PC-9 (cell line): ENCODE measurements at regions not wholly inside any gene's neighbourhood (a gene's known extent, or its start where the extent isn't known, plus 50 kb on each side); places are given as distances from the start of the nearest gene placed in this dataset.
A peak's percentile ranks its signal among the peaks of the same experiment; 100 is the strongest.
"Not testable (repeated sequence)": the region's sequence is repeated elsewhere in the genome, so short reads cannot be mapped to it uniquely, and the experiment has no call there.

ENCODE experiments used
- BruUV-seq: library from RNA; stranded (reverse); fragments of 400-500 nt; replicated peaks from 2 replicates; lab custom pipeline; 2021; lab: Mats Ljungman, UMichigan
- CTCF ChIA-PET: fragments of 300-600 bp; sonication (Branson Sonifier 250); formaldehyde crosslinking; loops from one replicate; lab custom pipeline; 2022; ENCODE audit warnings: antibody characterized with exemption; lab: Charles Lee
- POLR2A ChIA-PET: fragments of 300-600 bp; sonication (Branson Sonifier 250); formaldehyde crosslinking; loops from one replicate; lab custom pipeline; 2022; ENCODE audit warnings: antibody characterized with exemption; ENCODE audit not compliant: unreplicated experiment; lab: Charles Lee
- DNase-seq, 2 experiments: peaks; one replicate each; pipeline versions ENCODE4 v3.0.0 to v3.0.0-alpha.2; 2015 to 2022; ENCODE audit warnings: mixed read lengths in 1 of 2
- H2AFZ ChIP-seq: fragments of 200-600 bp; sonication (generic); 2 replicates; pipeline ENCODE4 v1.8.1; 2017; ENCODE audit warnings: antibody characterized with exemption
- H3F3A ChIP-seq: fragments of 200-600 bp; sonication (generic); 2 replicates; pipeline ENCODE4 v1.8.1; 2017; ENCODE audit warnings: antibody characterized with exemption, mild to moderate bottlenecking, low read depth; ENCODE audit not compliant: insufficient read depth
- H3K27ac ChIP-seq: fragments of 200-600 bp; sonication (generic); 2 replicates; pipeline ENCODE4 v1.6.1; 2016; ENCODE audit warnings: mixed run types
- H3K27me3 ChIP-seq: fragments of 200-600 bp; sonication (generic); 2 replicates; pipeline ENCODE4 v1.6.1; 2016; ENCODE audit warnings: low read depth, mixed run types; ENCODE audit not compliant: insufficient read depth
- H3K36me3 ChIP-seq: fragments of 200-600 bp; sonication (generic); 2 replicates; pipeline ENCODE4 v1.6.1; 2016; ENCODE audit warnings: low read depth, mixed run types
- H3K4me1 ChIP-seq: fragments of 200-600 bp; sonication (generic); replicated peaks from 2 replicates; pipeline ENCODE4 v1.6.1; 2016; ENCODE audit warnings: mixed run types; ENCODE audit not compliant: insufficient read depth
- H3K4me2 ChIP-seq: fragments of 200-600 bp; sonication (generic); 2 replicates; pipeline ENCODE4 v1.6.1; 2017; ENCODE audit warnings: mixed run types
- H3K4me3 ChIP-seq: fragments of 200-600 bp; sonication (generic); 2 replicates; pipeline ENCODE4 v1.6.1; 2016; ENCODE audit warnings: mixed run types
- H3K79me2 ChIP-seq: fragments of 200-600 bp; sonication (generic); 2 replicates; pipeline ENCODE4 v1.6.1; 2017; ENCODE audit warnings: low read depth, mixed run types
- H3K9me2 ChIP-seq: fragments of 200-600 bp; sonication (generic); 2 replicates; pipeline ENCODE4 v1.8.1; 2017; ENCODE audit warnings: mild to moderate bottlenecking; ENCODE audit not compliant: insufficient read depth
- H3K9me3 ChIP-seq: fragments of 200-600 bp; sonication (generic); 2 replicates; pipeline ENCODE4 v1.8.1; 2016; ENCODE audit warnings: low read depth; ENCODE audit not compliant: insufficient read depth
- H4K20me1 ChIP-seq: fragments of 200-600 bp; sonication (generic); 2 replicates; pipeline ENCODE4 v1.8.1; 2017; ENCODE audit not compliant: insufficient read depth
- EZH2 ChIP-seq: fragments of 200-600 bp; sonication (generic); IDR thresholded peaks from 2 replicates; pipeline ENCODE4 v1.8.0; 2017; ENCODE audit warnings: antibody characterized with exemption, low read depth
- intact Hi-C: fragments of 100-400 bp; cut with micrococcal nuclease; formaldehyde crosslinking; loops from one replicate; pipeline ENCODE4 v1.10.0; 2022; ENCODE audit not compliant: unreplicated experiment
- TF ChIP-seq, protein P1 (sequence below): fragments of 200-600 bp; sonication (generic); conservative IDR thresholded peaks from 2 replicates; pipeline ENCODE4 v1.6.1; 2017; ENCODE audit warnings: mixed run types, antibody characterized with exemption, mild to moderate bottlenecking, moderate library complexity

DNA sequence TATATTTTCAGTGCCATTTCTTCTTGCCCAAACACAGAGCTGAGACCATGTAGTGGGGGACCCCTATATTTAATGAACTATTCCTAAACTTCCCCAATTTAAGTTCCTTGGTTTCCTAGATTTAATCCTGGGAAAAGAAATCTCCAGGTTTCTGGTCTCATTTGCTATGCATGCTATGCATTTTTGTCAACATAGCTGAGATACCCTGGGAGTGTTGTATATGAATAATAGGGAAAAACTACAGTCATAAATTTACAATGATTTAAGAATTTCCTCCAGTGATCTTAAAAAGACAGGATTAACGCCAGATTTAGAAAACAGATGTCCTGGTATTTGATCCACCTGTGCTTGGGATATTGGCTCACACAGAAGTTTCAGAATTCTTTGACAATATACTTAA, 136.8 kb upstream of the RAPGEF2 start:
- no TSS peak for BruUV-seq
- H3K27ac ChIP-seq: no peak overlapping the region
- no peak for TF ChIP-seq EZH2
- TF ChIP-seq, protein P1, sequence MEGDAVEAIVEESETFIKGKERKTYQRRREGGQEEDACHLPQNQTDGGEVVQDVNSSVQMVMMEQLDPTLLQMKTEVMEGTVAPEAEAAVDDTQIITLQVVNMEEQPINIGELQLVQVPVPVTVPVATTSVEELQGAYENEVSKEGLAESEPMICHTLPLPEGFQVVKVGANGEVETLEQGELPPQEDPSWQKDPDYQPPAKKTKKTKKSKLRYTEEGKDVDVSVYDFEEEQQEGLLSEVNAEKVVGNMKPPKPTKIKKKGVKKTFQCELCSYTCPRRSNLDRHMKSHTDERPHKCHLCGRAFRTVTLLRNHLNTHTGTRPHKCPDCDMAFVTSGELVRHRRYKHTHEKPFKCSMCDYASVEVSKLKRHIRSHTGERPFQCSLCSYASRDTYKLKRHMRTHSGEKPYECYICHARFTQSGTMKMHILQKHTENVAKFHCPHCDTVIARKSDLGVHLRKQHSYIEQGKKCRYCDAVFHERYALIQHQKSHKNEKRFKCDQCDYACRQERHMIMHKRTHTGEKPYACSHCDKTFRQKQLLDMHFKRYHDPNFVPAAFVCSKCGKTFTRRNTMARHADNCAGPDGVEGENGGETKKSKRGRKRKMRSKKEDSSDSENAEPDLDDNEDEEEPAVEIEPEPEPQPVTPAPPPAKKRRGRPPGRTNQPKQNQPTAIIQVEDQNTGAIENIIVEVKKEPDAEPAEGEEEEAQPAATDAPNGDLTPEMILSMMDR: no peak
- H3K4me1 ChIP-seq: no peaks in the 10 kb centered on the region
- no peak overlapping the region for H3K4me2 ChIP-seq
- CTCF ChIA-PET: no interaction called here
- no peak overlapping the region for H3K4me3 ChIP-seq
- H3K9me2 ChIP-seq: no peaks in the 10 kb centered on the region
- H3K36me3 ChIP-seq: no peaks in the 10 kb centered on the region
- H2AFZ ChIP-seq: no peak overlapping the region
- H4K20me1 ChIP-seq: no peaks in the 10 kb centered on the region
- H3K9me3 ChIP-seq: no peaks in the 10 kb centered on the region
- intact Hi-C loops: no loop called here
- POLR2A ChIA-PET: no interaction called here
- no peaks in the 10 kb centered on the region for H3K79me2 ChIP-seq
- H3K27me3 ChIP-seq: no peaks in the 10 kb centered on the region
- no peaks in the 10 kb centered on the region for H3F3A ChIP-seq
- no peak for DNase-seq

DNA sequence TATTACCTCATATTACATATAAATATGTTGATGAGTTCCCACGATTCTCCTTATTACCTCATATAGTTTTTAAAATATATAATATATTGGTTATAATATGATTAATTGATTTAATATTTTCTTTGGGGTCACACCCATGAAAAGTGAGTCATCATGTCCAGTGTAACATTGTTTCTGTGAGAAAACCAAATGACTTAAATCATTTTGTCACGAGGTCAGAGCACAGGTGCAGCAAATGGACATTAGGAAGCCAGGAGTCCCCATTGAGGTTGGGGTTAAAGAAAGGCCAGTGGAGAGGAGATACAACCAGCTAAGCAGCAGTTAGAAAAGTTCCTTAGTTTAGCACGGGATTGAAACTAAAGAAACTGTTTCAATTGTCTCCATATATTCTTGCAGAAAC, 133.9 kb upstream of the RAPGEF2 start:
- no peaks in the 10 kb centered on the region for H3K27me3 ChIP-seq
- ChIA-PET CTCF (interaction anchor here (0.5 kb wide), 1 partner anchor 94 kb away, joined by 4 read pairs; no protein-coding TSS in a partner anchor), POLR2A (no interaction called here)
- H3K4me3 ChIP-seq: no peak overlapping the region
- H3F3A ChIP-seq: no peaks in the 10 kb centered on the region
- no peaks in the 10 kb centered on the region for H3K79me2 ChIP-seq
- no peaks in the 10 kb centered on the region for H3K9me2 ChIP-seq
- TF ChIP-seq, protein P1: no peak
- no peaks in the 10 kb centered on the region for H4K20me1 ChIP-seq
- H3K36me3 ChIP-seq: no peaks in the 10 kb centered on the region
- H2AFZ ChIP-seq: no peak overlapping the region
- no peaks in the 10 kb centered on the region for H3K4me1 ChIP-seq
- intact Hi-C loops: no loop called here
- H3K9me3 ChIP-seq: no peaks in the 10 kb centered on the region
- no TSS peak for BruUV-seq
- no peak overlapping the region for H3K4me2 ChIP-seq
- no peak overlapping the region for H3K27ac ChIP-seq
- DNase-seq: peak in 1 of 2 experiments; percentile 56

DNA sequence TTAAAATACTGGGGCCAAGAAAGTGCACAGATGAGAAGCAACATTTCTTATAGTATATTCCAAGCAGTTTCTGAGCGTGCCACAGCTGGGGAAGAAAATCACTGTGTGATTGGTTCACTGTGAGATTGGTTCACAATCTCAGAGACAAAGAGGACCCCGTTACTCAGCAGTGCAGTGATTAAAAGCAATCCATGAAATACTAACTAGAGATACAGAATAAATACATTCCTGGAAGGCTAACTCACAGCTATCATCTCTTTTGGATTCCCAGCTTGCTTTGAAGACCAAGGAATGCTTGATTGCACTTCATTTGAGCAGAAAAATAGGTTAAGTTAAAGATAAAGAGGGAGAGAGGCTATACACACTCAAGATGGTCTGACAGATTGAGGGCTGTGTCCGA, 132.1 kb upstream of the RAPGEF2 start:
- Histone ChIP-seq H3K4me1 (no peaks in the 10 kb centered on the region), H3K4me3 (no peak overlapping the region), H3K9me2 (no peaks in the 10 kb centered on the region), H3K36me3 (no peaks in the 10 kb centered on the region), H3K9me3 (no peaks in the 10 kb centered on the region), H4K20me1 (no peaks in the 10 kb centered on the region), H3F3A (no peaks in the 10 kb centered on the region), H3K27me3 (no peaks in the 10 kb centered on the region), H3K4me2 (no peak overlapping the region), H2AFZ (no peak overlapping the region), H3K27ac (no peak overlapping the region), H3K79me2 (no peaks in the 10 kb centered on the region)
- DNase-seq: no peak
- ChIA-PET CTCF (no interaction called here), POLR2A (interaction anchor here (0.7 kb wide), 1 partner anchor 22 kb away, joined by 10 read pairs; no protein-coding TSS in a partner anchor)
- no TSS peak for BruUV-seq
- TF ChIP-seq EZH2: no peak
- TF ChIP-seq, protein P1: no peak
- intact Hi-C loops: no loop called here

DNA sequence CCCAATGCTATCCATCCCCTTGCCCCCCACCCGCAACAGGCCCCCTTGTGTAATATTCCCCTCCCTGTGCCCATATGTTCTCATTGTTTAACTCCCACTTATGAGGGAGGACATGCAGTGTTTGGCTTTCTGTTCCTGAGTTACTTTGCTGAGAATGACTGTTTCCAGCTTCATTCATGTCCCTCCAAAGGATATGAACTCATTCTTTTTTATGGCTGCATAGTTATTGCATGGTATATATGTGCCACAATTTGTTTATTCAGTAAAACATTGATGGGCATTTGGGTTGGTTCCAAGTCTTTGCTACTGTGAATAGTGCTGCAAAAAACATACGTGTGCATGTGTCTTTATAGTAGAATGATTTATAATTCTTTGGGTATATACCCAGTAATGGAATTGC, 128.4 kb upstream of the RAPGEF2 start:
- H3K4me1 ChIP-seq, H3K4me3 ChIP-seq, H4K20me1 ChIP-seq, H3F3A ChIP-seq, H3K9me2 ChIP-seq, H3K4me2 ChIP-seq, BruUV-seq, H3K79me2 ChIP-seq, H3K27me3 ChIP-seq, H2AFZ ChIP-seq, H3K27ac ChIP-seq, H3K9me3 ChIP-seq, CTCF ChIA-PET, H3K36me3 ChIP-seq, intact Hi-C loops, POLR2A ChIA-PET, DNase-seq: not testable (repeated sequence)

DNA sequence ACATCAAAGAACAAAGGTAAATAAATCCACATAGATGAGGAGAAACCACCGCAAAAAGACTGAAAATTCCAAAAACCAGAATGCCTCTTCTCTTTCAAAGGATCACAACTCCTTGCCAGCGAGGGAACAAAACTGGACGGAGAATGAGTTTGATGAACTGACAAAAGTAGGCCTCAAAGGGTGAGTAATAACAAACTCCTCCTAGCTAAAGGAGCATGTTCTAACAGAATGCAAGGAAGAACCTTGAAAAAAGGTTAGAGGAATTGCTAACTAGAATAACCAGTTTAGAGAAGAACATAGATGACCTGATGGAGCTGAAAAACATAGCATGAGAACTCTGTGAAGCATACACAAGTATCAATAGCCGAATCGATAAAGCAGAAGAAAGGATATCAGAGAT, 122.2 kb upstream of the RAPGEF2 start:
- H3K4me2 ChIP-seq, H4K20me1 ChIP-seq, H3K4me3 ChIP-seq, H3K9me2 ChIP-seq, DNase-seq, H3K4me1 ChIP-seq, H3F3A ChIP-seq, H3K79me2 ChIP-seq, H3K9me3 ChIP-seq, H3K27ac ChIP-seq, CTCF ChIA-PET, H2AFZ ChIP-seq, BruUV-seq, H3K36me3 ChIP-seq, H3K27me3 ChIP-seq, intact Hi-C loops, POLR2A ChIA-PET: not testable (repeated sequence)
